Endothelial cell of umbilical vein (primary cell): ENCODE measurements at regions not wholly inside any gene's neighbourhood (a gene's known extent, or its start where the extent isn't known, plus 50 kb on each side); places are given as distances from the start of the nearest gene placed in this dataset.

ENCODE experiments used
- BruUV-seq: library from RNA; stranded (reverse); fragments of 400-500 nt; replicated peaks from 2 replicates; lab custom pipeline; 2021; lab: Mats Ljungman, UMichigan
- CTCF ChIA-PET: fragments of 300-600, 350-600 bp; sonication (Branson Sonifier 250); formaldehyde crosslinking; loops from one replicate; lab custom pipeline; 2021; ENCODE audit warnings: antibody characterized with exemption, inconsistent platforms; lab: Charles Lee
- POLR2A ChIA-PET: fragments of 300-600, 350-600 bp; sonication (Branson Sonifier 250); formaldehyde crosslinking; loops from one replicate; lab custom pipeline; 2021; ENCODE audit warnings: antibody characterized with exemption, inconsistent platforms; lab: Charles Lee
- DNase-seq: peaks from one replicate; pipeline ENCODE4 v3.0.0-alpha.2; 2011; ENCODE audit warnings: low read depth, low spot score
- FAIRE-seq: peaks from 2 replicates; lab custom pipeline; 2011; peaks lifted over from hg19 to GRCh38; lab: Jason Lieb, UNC
- H2AFZ ChIP-seq: 2 replicates; pipeline ENCODE4 v1.6.0; 2012; ENCODE audit warnings: low read depth, low read length, control low read depth, inconsistent platforms
- H3K27ac ChIP-seq: 2 replicates; pipeline ENCODE4 v1.5.1; 2011; ENCODE audit warnings: low read depth, mild to moderate bottlenecking, control low read depth, low read length, moderate library complexity; ENCODE audit not compliant: insufficient read depth
- H3K27me3 ChIP-seq, 2 experiments: 2 replicates each; pipeline versions ENCODE4 v1.6.0 to v1.6.1; 2011; ENCODE audit warnings: low read length in 2 of 2, mixed read lengths in 1 of 2; ENCODE audit not compliant: control insufficient read depth in 2 of 2, insufficient read depth in 2 of 2
- H3K36me3 ChIP-seq, 2 experiments: 2 replicates in 1 of 2; 3 replicates in 1 of 2; pipeline ENCODE4 v1.5.1; 2011; ENCODE audit warnings: low read length in 2 of 2, mild to moderate bottlenecking in 1 of 2, moderate library complexity in 1 of 2; ENCODE audit not compliant: control insufficient read depth in 2 of 2, insufficient read depth in 2 of 2; ENCODE audit errors: extremely low read depth in 1 of 2
- H3K4me1 ChIP-seq: 3 replicates; pipeline ENCODE4 v1.5.1; 2011; ENCODE audit warnings: mild to moderate bottlenecking, low read length; ENCODE audit not compliant: control insufficient read depth, insufficient read depth; ENCODE audit errors: extremely low read depth
- H3K4me2 ChIP-seq: 2 replicates; pipeline ENCODE4 v1.6.1; 2011; ENCODE audit warnings: low read length, control low read depth, mixed read lengths; ENCODE audit not compliant: insufficient read depth
- H3K4me3 ChIP-seq, 3 experiments: fragments of 200-600 bp in 1 of 3; sonication (generic), shearing (Covaris generic) in 1 of 3; replicated peaks in 1 of 3; 2 replicates each; pipeline ENCODE4 v1.5.1; 2011 to 2016; ENCODE audit warnings: control low read depth in 3 of 3, low read length in 3 of 3, mild to moderate bottlenecking in 2 of 3, inconsistent platforms in 1 of 3, low read depth in 1 of 3, moderate library complexity in 1 of 3; ENCODE audit not compliant: insufficient read depth in 1 of 3
- H3K79me2 ChIP-seq: 2 replicates; pipeline ENCODE4 v1.6.0; 2012; ENCODE audit warnings: low read length, inconsistent platforms; ENCODE audit not compliant: control insufficient read depth, insufficient read depth
- H3K9ac ChIP-seq: replicated peaks from 2 replicates; pipeline ENCODE3; 2011; ENCODE audit warnings: low read length, control low read depth; ENCODE audit not compliant: insufficient read depth; ENCODE audit errors: extremely low read depth
- H3K9me1 ChIP-seq: replicated peaks from 3 replicates; pipeline ENCODE4 v1.6.0; 2011; ENCODE audit warnings: mild to moderate bottlenecking, low read length; ENCODE audit not compliant: control insufficient read depth, insufficient read depth; ENCODE audit errors: extremely low read depth
- H3K9me3 ChIP-seq: replicated peaks from 2 replicates; pipeline ENCODE4 v1.5.1; 2012; ENCODE audit warnings: low read length, inconsistent platforms; ENCODE audit not compliant: control insufficient read depth, insufficient read depth
- H4K20me1 ChIP-seq: replicated peaks from 2 replicates; pipeline ENCODE3; 2011; ENCODE audit warnings: mild to moderate bottlenecking, low read length; ENCODE audit not compliant: control insufficient read depth, insufficient read depth; ENCODE audit errors: extremely low read depth
- EZH2 ChIP-seq: IDR thresholded peaks from 2 replicates; pipeline ENCODE4 v1.6.1; 2012; ENCODE audit warnings: borderline replicate concordance, low read depth, mild to moderate bottlenecking, moderate library complexity, low read length, inconsistent platforms; ENCODE audit not compliant: severe bottlenecking
- FOS ChIP-seq: IDR thresholded peaks from 2 replicates; pipeline ENCODE4 v1.6.1; 2011; ENCODE audit warnings: mild to moderate bottlenecking, low read length, moderate library complexity, borderline replicate concordance; ENCODE audit not compliant: insufficient read depth
- GATA2 ChIP-seq: IDR thresholded peaks from 2 replicates; pipeline ENCODE4 v1.7.0; 2011; ENCODE audit warnings: low read depth, mild to moderate bottlenecking, moderate library complexity, mixed read lengths, low read length; ENCODE audit not compliant: insufficient read length, insufficient read depth
- JUN ChIP-seq: IDR thresholded peaks from 2 replicates; pipeline ENCODE4 v1.6.1; 2011; ENCODE audit warnings: borderline replicate concordance, low read depth; ENCODE audit not compliant: insufficient read length, insufficient read depth
- MAX ChIP-seq: IDR thresholded peaks from 2 replicates; pipeline ENCODE4 v1.6.1; 2011; ENCODE audit not compliant: insufficient read depth, insufficient read length
- MYC ChIP-seq: IDR thresholded peaks from one replicate; pipeline ENCODE4 v1.6.1; 2011; ENCODE audit warnings: mild to moderate bottlenecking, low read depth, low read length
- POLR2A ChIP-seq: IDR thresholded peaks from 2 replicates; pipeline ENCODE4 v1.6.1; 2012; ENCODE audit warnings: low read depth, mild to moderate bottlenecking, control low read depth, low read length
- POLR2AphosphoS5 ChIP-seq: IDR thresholded peaks from 2 replicates; pipeline ENCODE4 v1.6.1; 2012; ENCODE audit warnings: low read depth, mild to moderate bottlenecking, control low read depth, low read length, moderate library complexity; ENCODE audit not compliant: insufficient read depth
- dilution Hi-C: fragments of 300-500 bp; cut with MboI; formaldehyde crosslinking; loops from one replicate; pipeline ENCODE4 v1.15.0; 2019; ENCODE audit warnings: low sequenced_read_pairs; ENCODE audit not compliant: extremely low pct_ligation_motif_present
- intact Hi-C: fragments of 100-400 bp; cut with micrococcal nuclease; formaldehyde crosslinking; loops from one replicate; pipeline ENCODE4 v1.10.0; 2022
- TF ChIP-seq, protein P1 (sequence below), 2 donors: IDR thresholded peaks; 1 replicate in 1 of 2; 2 replicates in 1 of 2; pipeline ENCODE4 v1.5.1; 2011; ENCODE audit warnings: low read length in 2 of 2, mild to moderate bottlenecking in 2 of 2, moderate library complexity in 2 of 2, control low read depth in 1 of 2, inconsistent platforms in 1 of 2, low read depth in 1 of 2; ENCODE audit not compliant: insufficient read depth in 1 of 2; ENCODE audit errors: extremely low read depth in 1 of 2

GRCh38 chr5:153357493-153358112, 132.9 kb upstream of the GRIA1 start:
- CTCF ChIA-PET = no interaction called here
- FAIRE-seq = no peak
- Histone ChIP-seq H3K79me2 (no peaks in the 10 kb centered on the region), H3K9me3 (peaks cover 1% of the 10 kb centered on the region), H3K4me2 (no peak overlapping the region), H3K36me3 (no peaks in the 10 kb centered on the region), H3K9me1 (no peaks in the 10 kb centered on the region), H3K27ac (no peak overlapping the region), H3K27me3 (no peaks in the 10 kb centered on the region), H3K4me3 (no peak overlapping the region), H4K20me1 (no peaks in the 10 kb centered on the region), H3K4me1 (no peaks in the 10 kb centered on the region), H3K9ac (no peak overlapping the region), H2AFZ (no peak overlapping the region)
- no peak for DNase-seq
- intact Hi-C loops (no loop called here), dilution Hi-C loops (no loop called here)
- BruUV-seq = no TSS peak
- POLR2A ChIA-PET = no interaction called here
- TF ChIP-seq POLR2AphosphoS5 = no peak
- no peak for TF ChIP-seq MAX
- TF ChIP-seq FOS = no peak
- TF ChIP-seq JUN = no peak
- no peak for TF ChIP-seq EZH2
- TF ChIP-seq, protein P1, sequence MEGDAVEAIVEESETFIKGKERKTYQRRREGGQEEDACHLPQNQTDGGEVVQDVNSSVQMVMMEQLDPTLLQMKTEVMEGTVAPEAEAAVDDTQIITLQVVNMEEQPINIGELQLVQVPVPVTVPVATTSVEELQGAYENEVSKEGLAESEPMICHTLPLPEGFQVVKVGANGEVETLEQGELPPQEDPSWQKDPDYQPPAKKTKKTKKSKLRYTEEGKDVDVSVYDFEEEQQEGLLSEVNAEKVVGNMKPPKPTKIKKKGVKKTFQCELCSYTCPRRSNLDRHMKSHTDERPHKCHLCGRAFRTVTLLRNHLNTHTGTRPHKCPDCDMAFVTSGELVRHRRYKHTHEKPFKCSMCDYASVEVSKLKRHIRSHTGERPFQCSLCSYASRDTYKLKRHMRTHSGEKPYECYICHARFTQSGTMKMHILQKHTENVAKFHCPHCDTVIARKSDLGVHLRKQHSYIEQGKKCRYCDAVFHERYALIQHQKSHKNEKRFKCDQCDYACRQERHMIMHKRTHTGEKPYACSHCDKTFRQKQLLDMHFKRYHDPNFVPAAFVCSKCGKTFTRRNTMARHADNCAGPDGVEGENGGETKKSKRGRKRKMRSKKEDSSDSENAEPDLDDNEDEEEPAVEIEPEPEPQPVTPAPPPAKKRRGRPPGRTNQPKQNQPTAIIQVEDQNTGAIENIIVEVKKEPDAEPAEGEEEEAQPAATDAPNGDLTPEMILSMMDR (IDR thresholded peaks at IDR 0.05; ENCODE audit: extremely low read depth in 1 of 2, insufficient read depth in 1 of 2, low read depth in 1 of 2, low read length in 2 of 2) = no peak
- no peak for TF ChIP-seq GATA2
- TF ChIP-seq POLR2A = no peak
- no peak for TF ChIP-seq MYC
